Esophagus squamous epithelium (tissue), 4 donors: ENCODE measurements at regions not wholly inside any gene's neighbourhood (a gene's known extent, or its start where the extent isn't known, plus 50 kb on each side); places are given as distances from the start of the nearest gene placed in this dataset.

ENCODE experiments used
- CTCF ChIP-seq, 6 experiments: fragments of 450-650 bp in 4 of 6; fragments of 200-600 bp in 2 of 6; sonication (generic) in 2 of 6; IDR thresholded peaks; one replicate each; pipeline ENCODE4 v1.5.1; 2016 to 2019; ENCODE audit warnings: antibody characterized with exemption in 6 of 6, mild to moderate bottlenecking in 4 of 6, moderate library complexity in 4 of 6
- POLR2A ChIP-seq, 4 donors: fragments of 450-650 bp; IDR thresholded peaks; one replicate each; pipeline ENCODE4 v1.6.1; 2017; ENCODE audit warnings: antibody characterized with exemption in 4 of 4, mild to moderate bottlenecking in 4 of 4, moderate library complexity in 3 of 4

- TF ChIP-seq CTCF (IDR thresholded peaks at IDR 0.05) (no peak), POLR2A (IDR thresholded peaks at IDR 0.05) (no peak)
Observed at GRCh38 chr16:64417711-64418227, 704.1 kb downstream of the CDH11 start.
